K562 (cell line): ENCODE measurements at regions not wholly inside any gene's neighbourhood (a gene's known extent, or its start where the extent isn't known, plus 50 kb on each side); places are given as distances from the start of the nearest gene placed in this dataset.

Experiments used
- ATAC-seq: fragments of 200-7000 bp; cut with Tn5 transposase; 3 replicates; pipeline ENCODE4 v1.9.1; 2020; ENCODE audit warnings: moderate library complexity
- BruUV-seq: library from RNA; stranded (reverse); fragments of 400-500 nt; replicated peaks from 2 replicates; lab custom pipeline; 2021; lab: Mats Ljungman, UMichigan
- CTCF ChIA-PET: fragments of 300-600 bp; formaldehyde crosslinking; extraction: SDS; loops from one replicate; lab custom pipeline; 2021; ENCODE audit warnings: low intra/inter-chr PET ratio; lab: Yijun Ruan, JAX
- POLR2A ChIA-PET: fragments of 300-600, 350-650 bp; sonication (Branson Sonifier 250); formaldehyde crosslinking; extraction: SDS; loops from one replicate; lab custom pipeline; 2021; ENCODE audit warnings: antibody characterized with exemption, inconsistent platforms; lab: Yijun Ruan, JAX
- DNase-seq, 4 experiments: peaks; one replicate each; pipeline versions ENCODE4 v3.0.0 to v3.0.0-alpha.2; 2011 to 2018; ENCODE audit warnings: low spot score in 3 of 4, mixed read lengths in 3 of 4; ENCODE audit errors: extremely low read depth in 1 of 4
- FAIRE-seq: peaks from 2 replicates; lab custom pipeline; 2011; peaks lifted over from hg19 to GRCh38; lab: Jason Lieb, UNC
- H2AFZ ChIP-seq: 2 replicates; pipeline ENCODE4 v1.6.0; 2011; ENCODE audit warnings: low read depth, low read length, control low read depth, inconsistent platforms
- H3K27ac ChIP-seq: fragments of 200-600 bp; 3 replicates; pipeline ENCODE4 v1.8.0; 2011; ENCODE audit warnings: low read depth, mild to moderate bottlenecking, control low read depth, inconsistent platforms, low read length, moderate library complexity, mixed read lengths; ENCODE audit errors: extremely low read depth
- H3K27me3 ChIP-seq, 2 experiments: fragments of 300-600 bp in 1 of 2; 2 replicates in 1 of 2; 3 replicates in 1 of 2; pipeline versions ENCODE4 v1.6.0 to v1.8.0; 2011; ENCODE audit warnings: inconsistent platforms in 2 of 2, low read length in 2 of 2, mild to moderate bottlenecking in 1 of 2, mixed read lengths in 1 of 2, moderate library complexity in 1 of 2; ENCODE audit not compliant: control insufficient read depth in 2 of 2, insufficient read depth in 2 of 2
- H3K36me3 ChIP-seq: fragments of 300-600 bp; 3 replicates; pipeline ENCODE4 v1.8.0; 2011; ENCODE audit warnings: mild to moderate bottlenecking, low read length, inconsistent platforms; ENCODE audit not compliant: control insufficient read depth, insufficient read depth
- H3K4me1 ChIP-seq, 2 experiments: fragments of 200-600 bp in 1 of 2; replicated peaks in 1 of 2; 2 replicates in 1 of 2; 3 replicates in 1 of 2; pipeline versions ENCODE4 v1.5.1 to v1.8.0; 2011; ENCODE audit warnings: inconsistent platforms in 2 of 2, low read length in 2 of 2, mild to moderate bottlenecking in 1 of 2, mixed read lengths in 1 of 2, moderate library complexity in 1 of 2; ENCODE audit not compliant: control insufficient read depth in 2 of 2, insufficient read depth in 2 of 2
- H3K4me2 ChIP-seq: 2 replicates; pipeline ENCODE4 v1.6.1; 2011; ENCODE audit warnings: low read length, control low read depth, inconsistent platforms, mixed read lengths; ENCODE audit not compliant: insufficient read depth
- H3K4me3 ChIP-seq: fragments of 200-600 bp; sonication (generic), shearing (Covaris generic); 2 replicates; pipeline ENCODE4 v1.5.1; 2016; ENCODE audit warnings: control low read depth, inconsistent platforms
- H3K79me2 ChIP-seq: fragments of 200-600 bp; 3 replicates; pipeline ENCODE4 v1.8.0; 2011; ENCODE audit warnings: low read length, inconsistent platforms; ENCODE audit not compliant: control insufficient read depth, insufficient read depth
- H3K9ac ChIP-seq, 2 experiments: 2 replicates each; pipeline versions ENCODE4 v1.6.0 to v1.6.1; 2011; ENCODE audit warnings: low read depth in 2 of 2, low read length in 2 of 2, control low read depth in 1 of 2, inconsistent platforms in 1 of 2, mild to moderate bottlenecking in 1 of 2, mixed read lengths in 1 of 2; ENCODE audit not compliant: insufficient read depth in 1 of 2
- H3K9me1 ChIP-seq: one replicate; pipeline ENCODE4 v1.6.0; 2011; ENCODE audit warnings: inconsistent platforms, mild to moderate bottlenecking, low read length, moderate library complexity; ENCODE audit not compliant: control insufficient read depth, insufficient read depth
- H3K9me3 ChIP-seq: replicated peaks from 2 replicates; pipeline ENCODE4 v1.5.1; 2011; ENCODE audit warnings: low read depth, low read length, inconsistent platforms; ENCODE audit not compliant: control insufficient read depth, insufficient read depth
- H4K20me1 ChIP-seq: replicated peaks from 2 replicates; pipeline ENCODE4 v1.6.1; 2011; ENCODE audit warnings: low read length, inconsistent platforms, mixed read lengths; ENCODE audit not compliant: control insufficient read depth, insufficient read depth
- BRF2 ChIP-seq: IDR thresholded peaks from 3 replicates; pipeline ENCODE4 v1.6.1; 2011; ENCODE audit warnings: borderline replicate concordance, mild to moderate bottlenecking; ENCODE audit not compliant: insufficient read length, insufficient read depth
- CREBBP ChIP-seq: IDR thresholded peaks from one replicate; pipeline ENCODE4 v1.6.1; 2012; ENCODE audit warnings: low read depth, mild to moderate bottlenecking, control low read depth, inconsistent platforms, low read length
- CXXC5 ChIP-seq: fragments of 250-450 bp; sonication (Bioruptor Pico); IDR thresholded peaks from 2 replicates; pipeline ENCODE4 v1.8.0; 2022; ENCODE audit warnings: inconsistent platforms, mild to moderate bottlenecking, moderate library complexity
- DACH1 ChIP-seq: fragments of 450-650 bp; IDR thresholded peaks from 2 replicates; pipeline ENCODE4 v1.6.1; 2018; ENCODE audit not compliant: partially characterized antibody
- E2F5 ChIP-seq: sonication (generic); formaldehyde crosslinking; IDR thresholded peaks from 2 replicates; pipeline ENCODE4 v1.8.0; 2022; ENCODE audit warnings: mild to moderate bottlenecking, missing genetic modification reagents
- GMEB1 ChIP-seq: fragments of 250-450 bp; sonication (Bioruptor Pico); IDR thresholded peaks from 2 replicates; pipeline ENCODE4 v1.4.0; 2020; ENCODE audit warnings: mild to moderate bottlenecking
- HDGF ChIP-seq: fragments of 450-650 bp; IDR thresholded peaks from 2 replicates; pipeline ENCODE4 v1.6.1; 2016
- JUNB ChIP-seq: fragments of 450-650 bp; formaldehyde crosslinking; conservative IDR thresholded peaks from 2 replicates; pipeline ENCODE4 v1.4.0; 2020; ENCODE audit warnings: mild to moderate bottlenecking
- KDM2B ChIP-seq: fragments of 250-450 bp; sonication (Bioruptor Pico); IDR thresholded peaks from 2 replicates; pipeline ENCODE4 v1.8.0; 2021; ENCODE audit warnings: mild to moderate bottlenecking, moderate library complexity
- MCM5 ChIP-seq: fragments of 450-650 bp; IDR thresholded peaks from 2 replicates; pipeline ENCODE4 v1.6.1; 2016; ENCODE audit warnings: low read depth
- POLR3A ChIP-seq: IDR thresholded peaks from 2 replicates; pipeline ENCODE4 v1.6.1; 2011; ENCODE audit warnings: borderline replicate concordance, mild to moderate bottlenecking, moderate library complexity; ENCODE audit not compliant: insufficient read length, insufficient read depth; ENCODE audit errors: extremely low read depth
- SRF ChIP-seq, 2 experiments: fragments of 250-450, 450-650 bp in 1 of 2; sonication (Bioruptor Pico) in 1 of 2; sonication (generic) in 1 of 2; formaldehyde crosslinking; IDR thresholded peaks; 2 replicates each; pipeline versions ENCODE4 v1.5.0 to v1.5.1; 2020 to 2022; ENCODE audit warnings: mild to moderate bottlenecking in 1 of 2, missing genetic modification reagents in 1 of 2
- USF2 ChIP-seq: sonication (generic); formaldehyde crosslinking; IDR thresholded peaks from 2 replicates; pipeline ENCODE4 v1.5.0; 2020; ENCODE audit warnings: missing genetic modification reagents
- ZNF766 ChIP-seq: fragments of 200-800 bp; sonication (Bioruptor generic); conservative IDR thresholded peaks from 2 replicates; pipeline ENCODE4 v1.6.1; 2016; ENCODE audit warnings: missing genetic modification characterization, missing compliant biosample characterization
- WGBS: fragments of 100-300 bp; shearing (Covaris generic); methylation state at CpG from one replicate; pipeline ENCODE4 v1.1.6; 2016; ENCODE audit warnings: low coverage, mixed read lengths; ENCODE audit not compliant: insufficient coverage; ENCODE audit errors: missing lambda C conversion rate; 5-methylcytosine and 5-hydroxymethylcytosine counted together
- in situ Hi-C: fragments of 300-500 bp; cut with MboI; formaldehyde crosslinking; loops from 4 replicates; pipeline ENCODE4 v1.15.0; 2018; ENCODE audit warnings: inconsistent platforms, mixed read lengths
- intact Hi-C: fragments of 100-400 bp; cut with micrococcal nuclease; formaldehyde crosslinking; loops from 2 replicates; pipeline ENCODE4 v1.14.2; 2022

GRCh38 chr18:70430501-70431173, 141.8 kb downstream of the SOCS6 start (continued):
- TF ChIP-seq JUNB (CRISPR knock-in tag) (no peak), BRF2 (no peak), MCM5 (no peak)

- FAIRE-seq = peak; percentile 44
- H3K27ac ChIP-seq = no peak overlapping the region
- ATAC-seq = no peak
- peaks cover 0 to 2% of the 10 kb centered on the region in 2 experiments; a peak in 3 of 5 replicates for H3K4me1 ChIP-seq
- ChIA-PET POLR2A (no interaction called here), CTCF (no interaction called here)
- no peak overlapping the region for H3K4me2 ChIP-seq
- no TSS peak for BruUV-seq
- no peak for DNase-seq
- in situ Hi-C loops = no loop called here
- H3K9me1 ChIP-seq = no peaks in the 10 kb centered on the region
- H3K36me3 ChIP-seq = no peaks in the 10 kb centered on the region
- no peaks in the 10 kb centered on the region for H3K27me3 ChIP-seq
- no peaks in the 10 kb centered on the region for H3K79me2 ChIP-seq
- intact Hi-C loops = loop anchor here (5.0 kb wide), 2 partner anchors 48 to 143 kb away; partner anchors contain the start of gene SOCS6
- TF ChIP-seq KDM2B (CRISPR knock-in tag) (no peak), SRF (CRISPR knock-in tag; IDR thresholded peaks at IDR 0.05) (no peak), CREBBP (no peak), POLR3A (no peak), DACH1 (no peak), E2F5 (CRISPR knock-in tag) (no peak), ZNF766 (CRISPR knock-in tag) (no peak), USF2 (CRISPR knock-in tag) (no peak), CXXC5 (CRISPR knock-in tag) (no peak), HDGF (no peak), GMEB1 (no peak)
- H3K9me3 ChIP-seq = no peaks in the 10 kb centered on the region
- no peaks in the 10 kb centered on the region for H4K20me1 ChIP-seq
- no peak overlapping the region for H3K4me3 ChIP-seq
- no peak overlapping the region for H2AFZ ChIP-seq
- no peak overlapping the region for H3K9ac ChIP-seq
- 91% methylated on average over 26 of the region's 36 CpGs for WGBS
Observed at GRCh38 chr18:70429847-70430500, 141.1 kb downstream of the SOCS6 start.
